Keratinocyte (primary cell): ENCODE measurements at regions not wholly inside any gene's neighbourhood (a gene's known extent, or its start where the extent isn't known, plus 50 kb on each side); places are given as distances from the start of the nearest gene placed in this dataset.
"Not testable (repeated sequence)": the region's sequence is repeated elsewhere in the genome, so short reads cannot be mapped to it uniquely, and the experiment has no call there.

ENCODE experiments used
- EZH2 ChIP-seq: IDR thresholded peaks from one replicate; pipeline ENCODE4 v1.6.1; 2012; ENCODE audit warnings: inconsistent platforms, mild to moderate bottlenecking, low read length, moderate library complexity
- TF ChIP-seq, protein P1 (sequence below), 3 experiments: IDR thresholded peaks in 1 of 3; conservative IDR thresholded peaks in 1 of 3; optimal IDR thresholded peaks in 1 of 3; 2 replicates in 2 of 3; 3 replicates in 1 of 3; pipeline versions ENCODE3 to v1.5.1; 2011; ENCODE audit warnings: low read length in 3 of 3, mild to moderate bottlenecking in 3 of 3, moderate library complexity in 2 of 3, control low read depth in 1 of 3, inconsistent platforms in 1 of 3; ENCODE audit not compliant: insufficient read depth in 2 of 3; ENCODE audit errors: extremely low read depth in 1 of 3

GRCh38 chr7:39793851-39794250 is 156.2 kb upstream of the CDK13 start:
- TF ChIP-seq, protein P1, sequence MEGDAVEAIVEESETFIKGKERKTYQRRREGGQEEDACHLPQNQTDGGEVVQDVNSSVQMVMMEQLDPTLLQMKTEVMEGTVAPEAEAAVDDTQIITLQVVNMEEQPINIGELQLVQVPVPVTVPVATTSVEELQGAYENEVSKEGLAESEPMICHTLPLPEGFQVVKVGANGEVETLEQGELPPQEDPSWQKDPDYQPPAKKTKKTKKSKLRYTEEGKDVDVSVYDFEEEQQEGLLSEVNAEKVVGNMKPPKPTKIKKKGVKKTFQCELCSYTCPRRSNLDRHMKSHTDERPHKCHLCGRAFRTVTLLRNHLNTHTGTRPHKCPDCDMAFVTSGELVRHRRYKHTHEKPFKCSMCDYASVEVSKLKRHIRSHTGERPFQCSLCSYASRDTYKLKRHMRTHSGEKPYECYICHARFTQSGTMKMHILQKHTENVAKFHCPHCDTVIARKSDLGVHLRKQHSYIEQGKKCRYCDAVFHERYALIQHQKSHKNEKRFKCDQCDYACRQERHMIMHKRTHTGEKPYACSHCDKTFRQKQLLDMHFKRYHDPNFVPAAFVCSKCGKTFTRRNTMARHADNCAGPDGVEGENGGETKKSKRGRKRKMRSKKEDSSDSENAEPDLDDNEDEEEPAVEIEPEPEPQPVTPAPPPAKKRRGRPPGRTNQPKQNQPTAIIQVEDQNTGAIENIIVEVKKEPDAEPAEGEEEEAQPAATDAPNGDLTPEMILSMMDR (optimal IDR thresholded peaks at IDR 0.05 in 1 of 3, IDR thresholded peaks at IDR 0.05 in 1 of 3, conservative IDR thresholded peaks at IDR 0.05 in 1 of 3; ENCODE audit: extremely low read depth in 1 of 3, insufficient read depth in 2 of 3, low read length in 3 of 3), result not testable (repeated sequence)
- TF ChIP-seq EZH2, result not testable (repeated sequence)
